ENCODE measurements at regions not wholly inside any gene's neighbourhood (a gene's known extent, or its start where the extent isn't known, plus 50 kb on each side); places are given as distances from the start of the nearest gene placed in this dataset.
"Not testable (repeated sequence)": the region's sequence is repeated elsewhere in the genome, so short reads cannot be mapped to it uniquely, and the experiment has no call there.

- peak in 1 of 2 donors; percentile 10 for DNase-seq (ENCODE audit: low read depth in 2 of 2)
Observed at GRCh38 chr5:152113401-152113800, 188.8 kb upstream of the GLRA1 start.

GRCh38 chr5:152107220-152107619 is 182.6 kb upstream of the GLRA1 start:
- no peak for DNase-seq (ENCODE audit: low read depth in 2 of 2)

- DNase-seq (ENCODE audit: low read depth in 2 of 2): no peak
Observed at GRCh38 chr5:152106571-152106970, 181.9 kb upstream of the GLRA1 start.

GRCh38 chr5:152105085-152105484 is 180.4 kb upstream of the GLRA1 start:
- no peak for DNase-seq (ENCODE audit: low read depth in 2 of 2)

- no peak for DNase-seq (ENCODE audit: low read depth in 2 of 2)
Observed at GRCh38 chr5:152104211-152104610, 179.6 kb upstream of the GLRA1 start.

- DNase-seq (ENCODE audit: low read depth in 2 of 2): not testable (repeated sequence)
Observed at GRCh38 chr5:152102908-152103307, 178.3 kb upstream of the GLRA1 start.

- no peak for DNase-seq (ENCODE audit: low read depth in 2 of 2)
Observed at GRCh38 chr5:152102057-152102456, 177.4 kb upstream of the GLRA1 start.

GRCh38 chr5:152100462-152100861 is 175.8 kb upstream of the GLRA1 start:
- no peak for DNase-seq (ENCODE audit: low read depth in 2 of 2)

GRCh38 chr5:152097128-152097527 is 172.5 kb upstream of the GLRA1 start:
- DNase-seq (ENCODE audit: low read depth in 2 of 2): no peak

- DNase-seq (ENCODE audit: low read depth in 2 of 2): no peak
Observed at GRCh38 chr5:152094716-152095115, 170.1 kb upstream of the GLRA1 start.

- DNase-seq (ENCODE audit: low read depth in 2 of 2): no peak
Observed at GRCh38 chr5:152094060-152094459, 169.4 kb upstream of the GLRA1 start.

- DNase-seq (ENCODE audit: low read depth in 2 of 2): no peak
Observed at GRCh38 chr5:152092580-152092979, 167.9 kb upstream of the GLRA1 start.

- DNase-seq (ENCODE audit: low read depth in 2 of 2): no peak
Observed at GRCh38 chr5:152089644-152090043, 165.0 kb upstream of the GLRA1 start.

GRCh38 chr5:152086668-152087067 is 162.0 kb upstream of the GLRA1 start:
- DNase-seq (ENCODE audit: low read depth in 2 of 2): no peak

GRCh38 chr5:152084476-152084875 is 159.8 kb upstream of the GLRA1 start:
- DNase-seq (ENCODE audit: low read depth in 2 of 2): no peak

- no peak for DNase-seq (ENCODE audit: low read depth in 2 of 2)
Observed at GRCh38 chr5:152083231-152083630, 158.6 kb upstream of the GLRA1 start.

- DNase-seq (ENCODE audit: low read depth in 2 of 2): no peak
Observed at GRCh38 chr5:152072091-152072490, 147.4 kb upstream of the GLRA1 start.

GRCh38 chr5:152070591-152070990 is 145.9 kb upstream of the GLRA1 start:
- DNase-seq (ENCODE audit: low read depth in 2 of 2): no peak

GRCh38 chr5:152066784-152067183 is 142.1 kb upstream of the GLRA1 start:
- DNase-seq (ENCODE audit: low read depth in 2 of 2): no peak

GRCh38 chr5:152063004-152063403 is 138.4 kb upstream of the GLRA1 start:
- no peak for DNase-seq (ENCODE audit: low read depth in 2 of 2)

- DNase-seq (ENCODE audit: low read depth in 2 of 2): no peak
Observed at GRCh38 chr5:152061095-152061494, 136.4 kb upstream of the GLRA1 start.

- DNase-seq (ENCODE audit: low read depth in 2 of 2): no peak
Observed at GRCh38 chr5:152058267-152058666, 133.6 kb upstream of the GLRA1 start.

- no peak for DNase-seq (ENCODE audit: low read depth in 2 of 2)
Observed at GRCh38 chr5:152056931-152057330, 132.3 kb upstream of the GLRA1 start.

GRCh38 chr5:152052470-152052869 is 127.8 kb upstream of the GLRA1 start:
- no peak for DNase-seq (ENCODE audit: low read depth in 2 of 2)
